A673 (cell line): ENCODE measurements at regions not wholly inside any gene's neighbourhood (a gene's known extent, or its start where the extent isn't known, plus 50 kb on each side); places are given as distances from the start of the nearest gene placed in this dataset.

ENCODE experiments used
- EZH2 ChIP-seq: fragments of 200-600 bp; sonication (generic); IDR thresholded peaks from 2 replicates; pipeline ENCODE4 v1.6.1; 2017; ENCODE audit warnings: borderline replicate concordance, low read depth, mild to moderate bottlenecking, mixed read lengths, antibody characterized with exemption, low read length; ENCODE audit not compliant: poor library complexity, severe bottlenecking
- TF ChIP-seq, protein P1 (sequence below): fragments of 300-800, 200-600 bp; sonication (generic); conservative IDR thresholded peaks from 2 replicates; pipeline ENCODE4 v1.5.1; 2017; ENCODE audit warnings: low read depth, mild to moderate bottlenecking, antibody characterized with exemption, low read length, moderate library complexity, mixed read lengths

DNA sequence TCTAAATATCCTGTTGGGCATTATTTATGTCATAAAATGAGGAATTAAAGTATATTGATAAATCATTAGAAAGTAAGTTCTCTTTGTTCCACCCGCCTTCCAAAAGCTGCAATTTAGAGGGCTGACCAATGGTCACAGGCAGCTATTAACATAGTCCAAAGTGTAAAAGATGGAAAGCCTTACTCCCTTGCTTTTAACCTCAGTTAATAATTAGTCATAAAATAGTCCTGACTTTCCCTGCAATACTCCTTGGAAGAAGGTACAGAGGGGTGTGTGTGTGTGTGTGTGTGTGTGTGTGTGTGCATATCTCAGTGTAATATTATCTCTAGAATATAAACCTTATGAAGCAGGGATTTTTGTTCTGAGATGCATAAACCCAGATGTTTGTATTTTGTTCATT is 275.4 kb downstream of the FAT4 start:
- no peak for TF ChIP-seq EZH2
- TF ChIP-seq, protein P1, sequence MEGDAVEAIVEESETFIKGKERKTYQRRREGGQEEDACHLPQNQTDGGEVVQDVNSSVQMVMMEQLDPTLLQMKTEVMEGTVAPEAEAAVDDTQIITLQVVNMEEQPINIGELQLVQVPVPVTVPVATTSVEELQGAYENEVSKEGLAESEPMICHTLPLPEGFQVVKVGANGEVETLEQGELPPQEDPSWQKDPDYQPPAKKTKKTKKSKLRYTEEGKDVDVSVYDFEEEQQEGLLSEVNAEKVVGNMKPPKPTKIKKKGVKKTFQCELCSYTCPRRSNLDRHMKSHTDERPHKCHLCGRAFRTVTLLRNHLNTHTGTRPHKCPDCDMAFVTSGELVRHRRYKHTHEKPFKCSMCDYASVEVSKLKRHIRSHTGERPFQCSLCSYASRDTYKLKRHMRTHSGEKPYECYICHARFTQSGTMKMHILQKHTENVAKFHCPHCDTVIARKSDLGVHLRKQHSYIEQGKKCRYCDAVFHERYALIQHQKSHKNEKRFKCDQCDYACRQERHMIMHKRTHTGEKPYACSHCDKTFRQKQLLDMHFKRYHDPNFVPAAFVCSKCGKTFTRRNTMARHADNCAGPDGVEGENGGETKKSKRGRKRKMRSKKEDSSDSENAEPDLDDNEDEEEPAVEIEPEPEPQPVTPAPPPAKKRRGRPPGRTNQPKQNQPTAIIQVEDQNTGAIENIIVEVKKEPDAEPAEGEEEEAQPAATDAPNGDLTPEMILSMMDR: no peak
